ENCODE measurements at regions not wholly inside any gene's neighbourhood (a gene's known extent, or its start where the extent isn't known, plus 50 kb on each side); places are given as distances from the start of the nearest gene placed in this dataset.
"Not testable (repeated sequence)": the region's sequence is repeated elsewhere in the genome, so short reads cannot be mapped to it uniquely, and the experiment has no call there.

GRCh38 chr9:40935336-40935735 lies 193.1 kb downstream of the FOXD4L6 start:
- Histone ChIP-seq H3K4me3 (ENCODE audit: low read depth in 1 of 5, low read length in 5 of 5) (peak overlapping the region in 1 of 5 donors; percentile 5), H3K9me3 (ENCODE audit: control insufficient read depth in 5 of 5, low read length in 5 of 5) (peaks cover 0 to 28% (median 8%) of the 10 kb centered on the region in 5 donors)

GRCh38 chr9:40934480-40934879 lies 194.0 kb downstream of the FOXD4L6 start:
- not testable (repeated sequence) for H3K4me1 ChIP-seq (ENCODE audit: control insufficient read depth in 5 of 5, insufficient read depth in 5 of 5, low read length in 5 of 5); H3K36me3 ChIP-seq (ENCODE audit: control insufficient read depth in 5 of 5, insufficient read depth in 5 of 5, low read length in 5 of 5); H3K27me3 ChIP-seq (ENCODE audit: control insufficient read depth in 5 of 5, insufficient read depth in 4 of 5, low read length in 5 of 5); H3K27ac ChIP-seq (ENCODE audit: low read depth, low read length); H3K9ac ChIP-seq (ENCODE audit: low read length in 5 of 5); H3K4me3 ChIP-seq (ENCODE audit: low read depth in 1 of 5, low read length in 5 of 5)
- H3K9me3 ChIP-seq (ENCODE audit: control insufficient read depth in 5 of 5, low read length in 5 of 5), result peaks cover 0 to 36% (median 9%) of the 10 kb centered on the region in 5 donors

More at GRCh38 chr9:40935336-40935735, 193.1 kb downstream of the FOXD4L6 start:
- no peak overlapping the region for H3K27ac ChIP-seq (ENCODE audit: low read depth, low read length)
- H3K27me3 ChIP-seq (ENCODE audit: control insufficient read depth in 5 of 5, insufficient read depth in 4 of 5, low read length in 5 of 5), result no peaks in the 10 kb centered on the region
- H3K9ac ChIP-seq (ENCODE audit: low read length in 5 of 5), result no peak overlapping the region
- H3K36me3 ChIP-seq (ENCODE audit: control insufficient read depth in 5 of 5, insufficient read depth in 5 of 5, low read length in 5 of 5), result no peaks in the 10 kb centered on the region
- no peaks in the 10 kb centered on the region for H3K4me1 ChIP-seq (ENCODE audit: control insufficient read depth in 5 of 5, insufficient read depth in 5 of 5, low read length in 5 of 5)

GRCh38 chr9:40930426-40930825 lies 198.1 kb downstream of the FOXD4L6 start:
- H3K36me3 ChIP-seq (ENCODE audit: control insufficient read depth in 5 of 5, insufficient read depth in 5 of 5, low read length in 5 of 5); H3K9ac ChIP-seq (ENCODE audit: low read length in 5 of 5); H3K4me1 ChIP-seq (ENCODE audit: control insufficient read depth in 5 of 5, insufficient read depth in 5 of 5, low read length in 5 of 5); H3K27ac ChIP-seq (ENCODE audit: low read depth, low read length); H3K4me3 ChIP-seq (ENCODE audit: low read depth in 1 of 5, low read length in 5 of 5); H3K27me3 ChIP-seq (ENCODE audit: control insufficient read depth in 5 of 5, insufficient read depth in 4 of 5, low read length in 5 of 5): not testable (repeated sequence)
- H3K9me3 ChIP-seq (ENCODE audit: control insufficient read depth in 5 of 5, low read length in 5 of 5), result peaks cover 25 to 64% (median 42%) of the 10 kb centered on the region in 5 donors

GRCh38 chr9:40929488-40929845 lies 199.0 kb downstream of the FOXD4L6 start:
- not testable (repeated sequence) for H3K27me3 ChIP-seq (ENCODE audit: control insufficient read depth in 5 of 5, insufficient read depth in 4 of 5, low read length in 5 of 5); H3K9ac ChIP-seq (ENCODE audit: low read length in 5 of 5); H3K27ac ChIP-seq (ENCODE audit: low read depth, low read length); H3K36me3 ChIP-seq (ENCODE audit: control insufficient read depth in 5 of 5, insufficient read depth in 5 of 5, low read length in 5 of 5); H3K4me1 ChIP-seq (ENCODE audit: control insufficient read depth in 5 of 5, insufficient read depth in 5 of 5, low read length in 5 of 5)
- Histone ChIP-seq H3K9me3 (ENCODE audit: control insufficient read depth in 5 of 5, low read length in 5 of 5) (peaks cover 34 to 71% (median 50%) of the 10 kb centered on the region in 5 donors), H3K4me3 (ENCODE audit: low read depth in 1 of 5, low read length in 5 of 5) (peak overlapping the region in 2 of 5 donors; percentile 0 to 9)

- Histone ChIP-seq H3K4me3 (ENCODE audit: low read depth in 1 of 5, low read length in 5 of 5) (peak overlapping the region in 3 of 5 donors; percentile 0 to 9 (median 3)), H3K27me3 (ENCODE audit: control insufficient read depth in 5 of 5, insufficient read depth in 4 of 5, low read length in 5 of 5) (no peaks in the 10 kb centered on the region), H3K4me1 (ENCODE audit: control insufficient read depth in 5 of 5, insufficient read depth in 5 of 5, low read length in 5 of 5) (no peaks in the 10 kb centered on the region), H3K9ac (ENCODE audit: low read length in 5 of 5) (no peak overlapping the region), H3K9me3 (ENCODE audit: control insufficient read depth in 5 of 5, low read length in 5 of 5) (peaks cover 39 to 73% (median 54%) of the 10 kb centered on the region in 5 donors), H3K27ac (ENCODE audit: low read depth, low read length) (no peak overlapping the region), H3K36me3 (ENCODE audit: control insufficient read depth in 5 of 5, insufficient read depth in 5 of 5, low read length in 5 of 5) (no peaks in the 10 kb centered on the region)
Observed at GRCh38 chr9:40928803-40929487, 199.5 kb downstream of the FOXD4L6 start.

- H3K27ac ChIP-seq (ENCODE audit: low read depth, low read length), result no peak overlapping the region
- no peaks in the 10 kb centered on the region for H3K36me3 ChIP-seq (ENCODE audit: control insufficient read depth in 5 of 5, insufficient read depth in 5 of 5, low read length in 5 of 5)
- H3K9ac ChIP-seq (ENCODE audit: low read length in 5 of 5), result no peak overlapping the region
- peak overlapping the region in 4 of 5 donors; percentile 0 to 19 (median 7) for H3K4me3 ChIP-seq (ENCODE audit: low read depth in 1 of 5, low read length in 5 of 5)
- H3K27me3 ChIP-seq (ENCODE audit: control insufficient read depth in 5 of 5, insufficient read depth in 4 of 5, low read length in 5 of 5), result no peaks in the 10 kb centered on the region
- no peaks in the 10 kb centered on the region for H3K4me1 ChIP-seq (ENCODE audit: control insufficient read depth in 5 of 5, insufficient read depth in 5 of 5, low read length in 5 of 5)
- H3K9me3 ChIP-seq (ENCODE audit: control insufficient read depth in 5 of 5, low read length in 5 of 5), result peaks cover 45 to 80% (median 60%) of the 10 kb centered on the region in 5 donors
Observed at GRCh38 chr9:40927851-40928802, 200.4 kb downstream of the FOXD4L6 start.

- peak overlapping the region in 3 of 5 donors; percentile 6 to 23 (median 19) for H3K4me3 ChIP-seq (ENCODE audit: low read depth in 1 of 5, low read length in 5 of 5)
- no peaks in the 10 kb centered on the region for H3K27me3 ChIP-seq (ENCODE audit: control insufficient read depth in 5 of 5, insufficient read depth in 4 of 5, low read length in 5 of 5)
- no peak overlapping the region for H3K27ac ChIP-seq (ENCODE audit: low read depth, low read length)
- peaks cover 51 to 87% (median 67%) of the 10 kb centered on the region in 5 donors for H3K9me3 ChIP-seq (ENCODE audit: control insufficient read depth in 5 of 5, low read length in 5 of 5)
- no peak overlapping the region for H3K9ac ChIP-seq (ENCODE audit: low read length in 5 of 5)
- H3K4me1 ChIP-seq (ENCODE audit: control insufficient read depth in 5 of 5, insufficient read depth in 5 of 5, low read length in 5 of 5), result no peaks in the 10 kb centered on the region
- H3K36me3 ChIP-seq (ENCODE audit: control insufficient read depth in 5 of 5, insufficient read depth in 5 of 5, low read length in 5 of 5), result no peaks in the 10 kb centered on the region
Observed at GRCh38 chr9:40927260-40927631, 201.2 kb downstream of the FOXD4L6 start.

GRCh38 chr9:40926404-40927259 lies 201.8 kb downstream of the FOXD4L6 start:
- no peaks in the 10 kb centered on the region for H3K4me1 ChIP-seq (ENCODE audit: control insufficient read depth in 5 of 5, insufficient read depth in 5 of 5, low read length in 5 of 5)
- no peaks in the 10 kb centered on the region for H3K36me3 ChIP-seq (ENCODE audit: control insufficient read depth in 5 of 5, insufficient read depth in 5 of 5, low read length in 5 of 5)
- H3K27ac ChIP-seq (ENCODE audit: low read depth, low read length), result no peak overlapping the region
- H3K4me3 ChIP-seq (ENCODE audit: low read depth in 1 of 5, low read length in 5 of 5), result peak overlapping the region in 4 of 5 donors; percentile 6 to 23 (median 20)
- no peak overlapping the region for H3K9ac ChIP-seq (ENCODE audit: low read length in 5 of 5)
- H3K9me3 ChIP-seq (ENCODE audit: control insufficient read depth in 5 of 5, low read length in 5 of 5), result peaks cover 51 to 92% (median 67%) of the 10 kb centered on the region in 5 donors
- H3K27me3 ChIP-seq (ENCODE audit: control insufficient read depth in 5 of 5, insufficient read depth in 4 of 5, low read length in 5 of 5), result no peaks in the 10 kb centered on the region

GRCh38 chr9:40925149-40925548 lies 203.3 kb downstream of the FOXD4L6 start:
- H3K4me3 ChIP-seq (ENCODE audit: low read depth in 1 of 5, low read length in 5 of 5), result peak overlapping the region in 3 of 5 donors; percentile 3 to 18 (median 6)
- no peaks in the 10 kb centered on the region for H3K4me1 ChIP-seq (ENCODE audit: control insufficient read depth in 5 of 5, insufficient read depth in 5 of 5, low read length in 5 of 5)
- H3K9me3 ChIP-seq (ENCODE audit: control insufficient read depth in 5 of 5, low read length in 5 of 5), result peaks cover 52 to 81% (median 69%) of the 10 kb centered on the region in 5 donors
- H3K9ac ChIP-seq (ENCODE audit: low read length in 5 of 5), result no peak overlapping the region
- no peak overlapping the region for H3K27ac ChIP-seq (ENCODE audit: low read depth, low read length)
- no peaks in the 10 kb centered on the region for H3K36me3 ChIP-seq (ENCODE audit: control insufficient read depth in 5 of 5, insufficient read depth in 5 of 5, low read length in 5 of 5)
- no peaks in the 10 kb centered on the region for H3K27me3 ChIP-seq (ENCODE audit: control insufficient read depth in 5 of 5, insufficient read depth in 4 of 5, low read length in 5 of 5)

All from subcutaneous abdominal adipose tissue (tissue), 5 donors.